RWPE2 (cell line): ENCODE measurements at regions not wholly inside any gene's neighbourhood (a gene's known extent, or its start where the extent isn't known, plus 50 kb on each side); places are given as distances from the start of the nearest gene placed in this dataset.
"Not testable (repeated sequence)": the region's sequence is repeated elsewhere in the genome, so short reads cannot be mapped to it uniquely, and the experiment has no call there.

Experiments used
- ATAC-seq: fragments of 200-7000 bp; cut with Tn5 transposase; 3 replicates; pipeline ENCODE4 v1.9.1; 2021; ENCODE audit warnings: low read depth
- DNase-seq: peaks from one replicate; pipeline ENCODE4 v3.0.0-alpha.2; 2020; ENCODE audit warnings: low spot score
- H3K27ac ChIP-seq: fragments of 450-650 bp; 2 replicates; pipeline ENCODE4 v1.5.1; 2017; ENCODE audit warnings: mild to moderate bottlenecking; ENCODE audit not compliant: poor library complexity, severe bottlenecking
- H3K27me3 ChIP-seq: fragments of 250-450 bp; sonication (Bioruptor Pico); 2 replicates; pipeline ENCODE4 v1.5.1; 2021; ENCODE audit warnings: mild to moderate bottlenecking, moderate library complexity; ENCODE audit not compliant: insufficient read depth, poor library complexity, severe bottlenecking
- H3K36me3 ChIP-seq: fragments of 250-450 bp; sonication (Bioruptor Pico); 2 replicates; pipeline ENCODE4 v1.5.1; 2020; ENCODE audit warnings: low read depth, mild to moderate bottlenecking, moderate library complexity
- H3K4me1 ChIP-seq: fragments of 250-450 bp; sonication (Bioruptor Pico); 2 replicates; pipeline ENCODE4 v1.5.1; 2021; ENCODE audit warnings: mild to moderate bottlenecking, moderate library complexity; ENCODE audit not compliant: insufficient read depth, poor library complexity, severe bottlenecking
- H3K4me3 ChIP-seq: fragments of 250-450 bp; sonication (Bioruptor Pico); 2 replicates; pipeline ENCODE4 v1.5.1; 2021; ENCODE audit warnings: mild to moderate bottlenecking, moderate library complexity; ENCODE audit not compliant: severe bottlenecking
- H3K9me3 ChIP-seq: fragments of 250-450 bp; sonication (Bioruptor Pico); 2 replicates; pipeline ENCODE4 v1.5.1; 2021; ENCODE audit warnings: mild to moderate bottlenecking, moderate library complexity; ENCODE audit not compliant: severe bottlenecking
- TF ChIP-seq, protein P1 (sequence below): fragments of 450-650 bp; IDR thresholded peaks from one replicate; pipeline ENCODE4 v1.5.1; 2017; ENCODE audit warnings: mild to moderate bottlenecking, moderate library complexity; ENCODE audit not compliant: poor library complexity, severe bottlenecking

DNA sequence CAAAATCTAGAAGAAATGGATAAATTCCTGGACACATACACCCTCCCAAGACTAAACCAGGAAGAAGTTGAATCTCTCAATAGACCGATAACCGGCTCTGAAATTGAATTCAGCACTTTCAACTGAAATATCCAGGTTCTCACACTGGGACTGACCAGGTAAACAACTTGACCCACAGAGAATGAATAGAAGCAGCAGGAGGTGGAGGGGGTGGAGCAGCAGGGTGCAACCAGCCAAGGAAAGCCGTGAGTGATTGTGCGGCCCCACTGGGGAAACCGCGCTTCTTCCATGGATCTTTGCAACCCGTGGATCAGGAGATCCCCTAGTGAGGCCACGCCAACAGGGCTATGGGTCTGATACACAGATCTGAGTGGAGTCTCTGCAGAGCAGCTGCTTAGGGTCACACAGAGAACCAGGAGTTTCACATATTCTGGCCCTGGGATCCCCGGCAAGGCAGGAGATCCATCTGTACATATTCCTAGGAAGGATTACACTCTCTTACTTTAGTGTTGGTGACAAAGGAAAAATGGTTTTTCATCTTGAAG is 181.5 kb downstream of the SLCO4C1 start:
- Histone ChIP-seq H3K27me3 (no peaks in the 10 kb centered on the region), H3K36me3 (no peaks in the 10 kb centered on the region), H3K27ac (no peak overlapping the region), H3K9me3 (no peaks in the 10 kb centered on the region), H3K4me1 (no peaks in the 10 kb centered on the region), H3K4me3 (no peak overlapping the region)
- DNase-seq (no peak), ATAC-seq (no peak)
- TF ChIP-seq, protein P1, sequence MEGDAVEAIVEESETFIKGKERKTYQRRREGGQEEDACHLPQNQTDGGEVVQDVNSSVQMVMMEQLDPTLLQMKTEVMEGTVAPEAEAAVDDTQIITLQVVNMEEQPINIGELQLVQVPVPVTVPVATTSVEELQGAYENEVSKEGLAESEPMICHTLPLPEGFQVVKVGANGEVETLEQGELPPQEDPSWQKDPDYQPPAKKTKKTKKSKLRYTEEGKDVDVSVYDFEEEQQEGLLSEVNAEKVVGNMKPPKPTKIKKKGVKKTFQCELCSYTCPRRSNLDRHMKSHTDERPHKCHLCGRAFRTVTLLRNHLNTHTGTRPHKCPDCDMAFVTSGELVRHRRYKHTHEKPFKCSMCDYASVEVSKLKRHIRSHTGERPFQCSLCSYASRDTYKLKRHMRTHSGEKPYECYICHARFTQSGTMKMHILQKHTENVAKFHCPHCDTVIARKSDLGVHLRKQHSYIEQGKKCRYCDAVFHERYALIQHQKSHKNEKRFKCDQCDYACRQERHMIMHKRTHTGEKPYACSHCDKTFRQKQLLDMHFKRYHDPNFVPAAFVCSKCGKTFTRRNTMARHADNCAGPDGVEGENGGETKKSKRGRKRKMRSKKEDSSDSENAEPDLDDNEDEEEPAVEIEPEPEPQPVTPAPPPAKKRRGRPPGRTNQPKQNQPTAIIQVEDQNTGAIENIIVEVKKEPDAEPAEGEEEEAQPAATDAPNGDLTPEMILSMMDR: no peak

DNA sequence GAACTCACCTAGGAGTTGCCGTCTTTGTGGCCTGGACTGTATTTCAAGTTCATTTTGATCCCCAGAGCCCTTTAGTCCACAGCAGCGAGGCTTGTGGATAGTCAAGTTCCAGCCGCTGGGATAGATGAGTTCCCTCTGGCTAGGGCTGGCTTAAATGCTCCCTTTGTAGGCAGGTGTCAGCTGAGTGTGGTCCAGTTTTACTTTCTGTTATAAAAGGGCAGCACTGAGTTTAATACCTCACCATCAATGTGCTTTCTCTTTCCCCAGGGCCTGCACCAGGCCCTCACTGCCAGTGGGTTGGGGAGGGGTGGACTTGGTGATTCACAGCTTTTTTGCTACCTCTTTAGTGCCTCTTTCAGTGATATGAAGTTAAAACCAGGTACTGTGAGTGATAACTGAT is 188.2 kb downstream of the SLCO4C1 start:
- H3K27me3 ChIP-seq: no peaks in the 10 kb centered on the region
- DNase-seq (no peak), ATAC-seq (no peak)
- H3K4me3 ChIP-seq: no peak overlapping the region
- H3K9me3 ChIP-seq: no peaks in the 10 kb centered on the region
- H3K27ac ChIP-seq: no peak overlapping the region
- H3K36me3 ChIP-seq: no peaks in the 10 kb centered on the region
- H3K4me1 ChIP-seq: no peaks in the 10 kb centered on the region
- TF ChIP-seq, protein P1: no peak

DNA sequence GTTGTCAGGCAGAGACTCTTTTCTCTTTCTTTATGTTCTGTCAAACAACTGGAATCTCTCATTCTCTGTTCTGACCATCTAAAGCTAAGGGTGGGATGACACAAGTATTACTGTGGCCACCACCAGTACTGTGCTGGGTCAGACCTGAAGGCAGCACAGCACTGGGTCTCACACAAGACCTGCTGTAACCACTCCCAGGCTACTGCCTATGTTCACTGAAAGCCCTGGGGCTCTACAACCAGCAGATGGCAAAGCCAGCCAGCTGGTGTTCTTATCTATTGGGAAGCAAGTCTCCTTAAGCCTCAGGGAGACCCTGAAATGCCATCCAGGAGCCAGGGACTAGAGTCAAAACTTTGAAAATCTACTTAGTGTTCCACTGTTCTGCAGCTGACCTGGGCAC is 189.5 kb downstream of the SLCO4C1 start:
- no peaks in the 10 kb centered on the region for H3K4me1 ChIP-seq
- no peak overlapping the region for H3K4me3 ChIP-seq
- H3K27ac ChIP-seq: no peak overlapping the region
- ATAC-seq (no peak), DNase-seq (no peak)
- no peaks in the 10 kb centered on the region for H3K36me3 ChIP-seq
- no peaks in the 10 kb centered on the region for H3K27me3 ChIP-seq
- H3K9me3 ChIP-seq: no peaks in the 10 kb centered on the region
- TF ChIP-seq, protein P1: no peak

DNA sequence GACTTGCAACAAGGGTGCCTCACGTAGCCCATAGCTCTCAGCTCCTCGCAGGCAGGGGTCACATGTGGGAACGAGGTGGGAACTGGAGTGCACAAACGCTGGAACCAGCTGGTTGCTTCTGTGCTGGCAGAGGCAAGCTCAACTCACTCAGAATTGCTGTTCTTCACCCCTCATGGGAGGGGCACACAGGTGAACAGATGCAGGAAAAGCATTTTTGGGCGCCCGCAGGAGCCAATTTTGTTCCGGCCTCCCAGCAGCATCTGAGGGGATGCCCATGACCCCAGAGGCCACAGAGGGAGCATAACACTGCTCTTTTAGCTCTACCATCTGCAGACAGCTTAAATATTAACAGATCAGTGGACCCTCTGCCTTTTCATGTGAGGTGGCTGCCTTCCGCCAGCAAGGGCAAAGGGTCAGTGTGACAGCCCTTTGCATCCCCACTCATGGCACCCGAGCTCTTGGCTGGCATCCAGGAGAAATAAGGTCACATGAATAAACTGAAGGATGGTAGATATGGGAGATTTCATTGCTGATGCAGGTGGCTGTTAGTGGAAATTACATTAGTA is 196.2 kb downstream of the SLCO4C1 start:
- TF ChIP-seq, protein P1: no peak
- Histone ChIP-seq H3K27ac (no peak overlapping the region), H3K9me3 (no peaks in the 10 kb centered on the region), H3K36me3 (no peaks in the 10 kb centered on the region), H3K4me3 (no peak overlapping the region), H3K4me1 (no peaks in the 10 kb centered on the region), H3K27me3 (peaks cover 4% of the 10 kb centered on the region)
- DNase-seq: no peak
- ATAC-seq: no peak

DNA sequence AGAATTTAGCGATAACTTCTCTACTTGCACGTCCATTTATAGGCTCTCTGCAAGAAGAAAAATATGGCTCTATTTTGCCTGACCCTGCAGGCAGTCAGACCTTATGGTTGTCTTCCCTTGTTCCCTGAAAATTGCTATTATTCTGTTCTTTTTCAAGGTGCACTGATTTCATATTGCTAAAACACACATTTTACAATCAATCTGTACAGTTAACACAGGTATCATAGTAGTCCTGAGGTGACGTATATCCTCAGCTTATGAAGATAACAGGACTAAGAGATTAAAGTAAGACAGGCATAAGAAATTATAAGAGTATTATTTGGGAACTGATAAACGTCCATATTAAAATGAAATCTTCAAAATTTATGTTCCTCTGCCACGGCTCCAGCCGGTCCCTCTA is 197.0 kb downstream of the SLCO4C1 start:
- not testable (repeated sequence) for ATAC-seq, DNase-seq, H3K36me3 ChIP-seq, H3K27me3 ChIP-seq, H3K4me1 ChIP-seq, H3K27ac ChIP-seq, H3K9me3 ChIP-seq, H3K4me3 ChIP-seq

DNA sequence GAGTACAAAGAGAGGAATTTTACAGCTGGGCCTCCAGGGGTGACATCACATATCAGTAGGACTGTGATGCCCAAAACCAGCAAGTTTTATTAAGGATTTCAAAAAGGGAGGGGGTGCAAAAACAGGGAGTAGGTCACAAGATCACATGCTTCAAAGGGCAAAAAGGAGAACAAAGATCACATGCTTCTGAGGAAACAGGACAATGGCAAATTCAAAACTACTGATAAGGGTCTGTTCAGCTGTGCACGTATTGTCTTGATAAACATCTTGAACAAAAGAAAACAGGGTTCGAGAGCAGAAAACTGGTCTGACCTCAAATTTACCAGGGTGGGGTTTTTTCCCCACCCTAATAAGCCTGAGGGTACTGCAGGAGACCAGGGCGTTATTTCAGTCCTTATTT is 197.5 kb downstream of the SLCO4C1 start:
- H3K4me1 ChIP-seq, H3K27ac ChIP-seq, ATAC-seq, DNase-seq, H3K36me3 ChIP-seq, H3K4me3 ChIP-seq, H3K9me3 ChIP-seq, H3K27me3 ChIP-seq: not testable (repeated sequence)
